Neural cell (in vitro differentiated cells): ENCODE measurements at regions not wholly inside any gene's neighbourhood (a gene's known extent, or its start where the extent isn't known, plus 50 kb on each side); places are given as distances from the start of the nearest gene placed in this dataset.

ENCODE experiments used
- EZH2 ChIP-seq: fragments of 200-600, 300-800 bp; shearing (Covaris generic), sonication (generic); IDR thresholded peaks from 2 replicates; pipeline ENCODE4 v1.6.1; 2014; ENCODE audit warnings: antibody characterized with exemption, low read length, borderline replicate concordance, mild to moderate bottlenecking; ENCODE audit not compliant: insufficient read depth, poor library complexity, severe bottlenecking
- RAD21 ChIP-seq: fragments of 450-650 bp; conservative IDR thresholded peaks from 2 replicates; pipeline ENCODE4 v1.6.1; 2014; ENCODE audit warnings: antibody characterized with exemption, mild to moderate bottlenecking, moderate library complexity
- TAF1 ChIP-seq: IDR thresholded peaks from 2 replicates; pipeline ENCODE4 v1.6.1; 2012; ENCODE audit warnings: low read depth
- TF ChIP-seq, protein P1 (sequence below): fragments of 450-650 bp; IDR thresholded peaks from 2 replicates; pipeline ENCODE4 v1.5.1; 2014; ENCODE audit warnings: antibody characterized with exemption, mild to moderate bottlenecking, moderate library complexity; ENCODE audit not compliant: poor library complexity, severe bottlenecking

DNA sequence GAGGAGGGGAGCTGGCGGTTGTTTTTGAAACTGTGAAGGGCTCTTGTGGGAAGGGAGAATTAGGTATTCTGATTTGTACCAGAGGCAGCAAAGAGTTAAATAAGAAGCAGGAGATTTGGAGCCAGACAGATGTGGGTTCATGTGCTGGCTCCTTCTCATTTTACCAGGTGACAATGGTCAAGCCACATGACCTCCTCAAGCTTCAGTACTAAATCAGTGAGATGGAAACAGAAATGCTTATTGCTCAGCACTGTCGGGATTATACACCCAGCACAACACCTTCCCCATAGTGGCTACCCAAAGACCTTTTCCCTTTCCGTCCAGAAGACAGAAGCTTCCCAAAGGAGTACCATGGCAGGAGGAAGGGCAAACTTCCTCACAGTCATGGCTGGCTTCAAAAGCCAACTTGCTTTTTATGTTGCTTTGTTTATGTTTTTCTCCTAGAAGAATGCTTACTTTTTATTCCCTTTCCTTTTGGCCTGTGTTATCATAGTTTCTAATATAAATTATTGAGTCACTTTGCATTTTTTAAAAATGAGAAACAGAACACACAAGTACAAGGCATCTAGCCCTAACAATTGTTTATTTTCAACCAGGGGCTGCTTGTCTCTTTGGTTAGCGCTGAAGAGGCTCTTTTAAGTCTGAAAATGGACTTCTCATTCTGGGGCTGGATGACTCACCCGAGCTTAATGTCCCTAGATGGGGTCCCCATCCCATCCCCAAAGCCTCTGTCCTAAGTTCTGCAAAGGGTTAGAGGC is 181.5 kb upstream of the ZBED5 start:
- TF ChIP-seq, protein P1, sequence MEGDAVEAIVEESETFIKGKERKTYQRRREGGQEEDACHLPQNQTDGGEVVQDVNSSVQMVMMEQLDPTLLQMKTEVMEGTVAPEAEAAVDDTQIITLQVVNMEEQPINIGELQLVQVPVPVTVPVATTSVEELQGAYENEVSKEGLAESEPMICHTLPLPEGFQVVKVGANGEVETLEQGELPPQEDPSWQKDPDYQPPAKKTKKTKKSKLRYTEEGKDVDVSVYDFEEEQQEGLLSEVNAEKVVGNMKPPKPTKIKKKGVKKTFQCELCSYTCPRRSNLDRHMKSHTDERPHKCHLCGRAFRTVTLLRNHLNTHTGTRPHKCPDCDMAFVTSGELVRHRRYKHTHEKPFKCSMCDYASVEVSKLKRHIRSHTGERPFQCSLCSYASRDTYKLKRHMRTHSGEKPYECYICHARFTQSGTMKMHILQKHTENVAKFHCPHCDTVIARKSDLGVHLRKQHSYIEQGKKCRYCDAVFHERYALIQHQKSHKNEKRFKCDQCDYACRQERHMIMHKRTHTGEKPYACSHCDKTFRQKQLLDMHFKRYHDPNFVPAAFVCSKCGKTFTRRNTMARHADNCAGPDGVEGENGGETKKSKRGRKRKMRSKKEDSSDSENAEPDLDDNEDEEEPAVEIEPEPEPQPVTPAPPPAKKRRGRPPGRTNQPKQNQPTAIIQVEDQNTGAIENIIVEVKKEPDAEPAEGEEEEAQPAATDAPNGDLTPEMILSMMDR = no peak
- no peak for TF ChIP-seq TAF1
- TF ChIP-seq RAD21 = no peak
- TF ChIP-seq EZH2 = no peak
